ENCODE measurements at regions not wholly inside any gene's neighbourhood (a gene's known extent, or its start where the extent isn't known, plus 50 kb on each side); places are given as distances from the start of the nearest gene placed in this dataset.

- Histone ChIP-seq H3K9ac (ENCODE audit: low read depth in 1 of 2, low read length in 2 of 2) (no peak overlapping the region), H3K27me3 (ENCODE audit: control insufficient read depth in 1 of 2, insufficient read depth in 2 of 2, low read length in 2 of 2) (no peaks in the 10 kb centered on the region), H3K36me3 (ENCODE audit: control insufficient read depth in 1 of 2, insufficient read depth in 2 of 2, low read length in 2 of 2) (no peaks in the 10 kb centered on the region), H3K4me1 (ENCODE audit: control insufficient read depth in 1 of 2, insufficient read depth in 2 of 2, low read length in 2 of 2) (peaks cover 0 to 6% of the 10 kb centered on the region in 2 donors), H3K4me3 (ENCODE audit: low read depth in 1 of 2, low read length in 2 of 2) (no peak overlapping the region), H3K27ac (ENCODE audit: low read depth, low read length) (no peak overlapping the region), H3K9me3 (ENCODE audit: control insufficient read depth in 1 of 2, low read length in 2 of 2) (no peaks in the 10 kb centered on the region)
Observed at GRCh38 chr7:152572101-152572500, 103.8 kb downstream of the XRCC2 start.

- no peaks in the 10 kb centered on the region for H3K27me3 ChIP-seq (ENCODE audit: control insufficient read depth in 1 of 2, insufficient read depth in 2 of 2, low read length in 2 of 2)
- H3K4me3 ChIP-seq (ENCODE audit: low read depth in 1 of 2, low read length in 2 of 2), result no peak overlapping the region
- no peaks in the 10 kb centered on the region for H3K9me3 ChIP-seq (ENCODE audit: control insufficient read depth in 1 of 2, low read length in 2 of 2)
- H3K4me1 ChIP-seq (ENCODE audit: control insufficient read depth in 1 of 2, insufficient read depth in 2 of 2, low read length in 2 of 2), result peaks cover 0 to 6% of the 10 kb centered on the region in 2 donors
- H3K36me3 ChIP-seq (ENCODE audit: control insufficient read depth in 1 of 2, insufficient read depth in 2 of 2, low read length in 2 of 2), result no peaks in the 10 kb centered on the region
- H3K27ac ChIP-seq (ENCODE audit: low read depth, low read length), result no peak overlapping the region
- H3K9ac ChIP-seq (ENCODE audit: low read depth in 1 of 2, low read length in 2 of 2), result no peak overlapping the region
Observed at GRCh38 chr7:152571068-152571467, 104.9 kb downstream of the XRCC2 start.

GRCh38 chr7:152568972-152569371 lies 107.0 kb downstream of the XRCC2 start:
- H3K4me3 ChIP-seq (ENCODE audit: low read depth in 1 of 2, low read length in 2 of 2), result no peak overlapping the region

GRCh38 chr7:152565731-152566130 lies 110.2 kb downstream of the XRCC2 start:
- Histone ChIP-seq H3K27me3 (ENCODE audit: control insufficient read depth in 1 of 2, insufficient read depth in 2 of 2, low read length in 2 of 2) (no peaks in the 10 kb centered on the region), H3K9me3 (ENCODE audit: control insufficient read depth in 1 of 2, low read length in 2 of 2) (no peaks in the 10 kb centered on the region)

More at GRCh38 chr7:152568972-152569371, 107.0 kb downstream of the XRCC2 start:
- Histone ChIP-seq H3K27ac (ENCODE audit: low read depth, low read length) (no peak overlapping the region), H3K27me3 (ENCODE audit: control insufficient read depth in 1 of 2, insufficient read depth in 2 of 2, low read length in 2 of 2) (no peaks in the 10 kb centered on the region), H3K9me3 (ENCODE audit: control insufficient read depth in 1 of 2, low read length in 2 of 2) (no peaks in the 10 kb centered on the region), H3K36me3 (ENCODE audit: control insufficient read depth in 1 of 2, insufficient read depth in 2 of 2, low read length in 2 of 2) (no peaks in the 10 kb centered on the region), H3K4me1 (ENCODE audit: control insufficient read depth in 1 of 2, insufficient read depth in 2 of 2, low read length in 2 of 2) (no peaks in the 10 kb centered on the region), H3K9ac (ENCODE audit: low read depth in 1 of 2, low read length in 2 of 2) (no peak overlapping the region)

GRCh38 chr7:152564656-152565250 lies 111.2 kb downstream of the XRCC2 start:
- Histone ChIP-seq H3K4me1 (ENCODE audit: control insufficient read depth in 1 of 2, insufficient read depth in 2 of 2, low read length in 2 of 2) (no peaks in the 10 kb centered on the region), H3K9me3 (ENCODE audit: control insufficient read depth in 1 of 2, low read length in 2 of 2) (no peaks in the 10 kb centered on the region), H3K4me3 (ENCODE audit: low read depth in 1 of 2, low read length in 2 of 2) (no peak overlapping the region), H3K27ac (ENCODE audit: low read depth, low read length) (no peak overlapping the region), H3K27me3 (ENCODE audit: control insufficient read depth in 1 of 2, insufficient read depth in 2 of 2, low read length in 2 of 2) (no peaks in the 10 kb centered on the region), H3K36me3 (ENCODE audit: control insufficient read depth in 1 of 2, insufficient read depth in 2 of 2, low read length in 2 of 2) (no peaks in the 10 kb centered on the region), H3K9ac (ENCODE audit: low read depth in 1 of 2, low read length in 2 of 2) (no peak overlapping the region)

More at GRCh38 chr7:152565731-152566130, 110.2 kb downstream of the XRCC2 start:
- Histone ChIP-seq H3K4me3 (ENCODE audit: low read depth in 1 of 2, low read length in 2 of 2) (no peak overlapping the region), H3K27ac (ENCODE audit: low read depth, low read length) (no peak overlapping the region), H3K9ac (ENCODE audit: low read depth in 1 of 2, low read length in 2 of 2) (no peak overlapping the region), H3K36me3 (ENCODE audit: control insufficient read depth in 1 of 2, insufficient read depth in 2 of 2, low read length in 2 of 2) (no peaks in the 10 kb centered on the region), H3K4me1 (ENCODE audit: control insufficient read depth in 1 of 2, insufficient read depth in 2 of 2, low read length in 2 of 2) (no peaks in the 10 kb centered on the region)

- H3K9ac ChIP-seq (ENCODE audit: low read depth in 1 of 2, low read length in 2 of 2), result no peak overlapping the region
- H3K36me3 ChIP-seq (ENCODE audit: control insufficient read depth in 1 of 2, insufficient read depth in 2 of 2, low read length in 2 of 2), result no peaks in the 10 kb centered on the region
- no peaks in the 10 kb centered on the region for H3K27me3 ChIP-seq (ENCODE audit: control insufficient read depth in 1 of 2, insufficient read depth in 2 of 2, low read length in 2 of 2)
- H3K4me3 ChIP-seq (ENCODE audit: low read depth in 1 of 2, low read length in 2 of 2), result no peak overlapping the region
- H3K9me3 ChIP-seq (ENCODE audit: control insufficient read depth in 1 of 2, low read length in 2 of 2), result no peaks in the 10 kb centered on the region
- no peak overlapping the region for H3K27ac ChIP-seq (ENCODE audit: low read depth, low read length)
- no peaks in the 10 kb centered on the region for H3K4me1 ChIP-seq (ENCODE audit: control insufficient read depth in 1 of 2, insufficient read depth in 2 of 2, low read length in 2 of 2)
Observed at GRCh38 chr7:152556013-152556755, 119.8 kb downstream of the XRCC2 start.

- H3K36me3 ChIP-seq (ENCODE audit: control insufficient read depth in 1 of 2, insufficient read depth in 2 of 2, low read length in 2 of 2), result no peaks in the 10 kb centered on the region
- H3K27me3 ChIP-seq (ENCODE audit: control insufficient read depth in 1 of 2, insufficient read depth in 2 of 2, low read length in 2 of 2), result no peaks in the 10 kb centered on the region
- no peaks in the 10 kb centered on the region for H3K9me3 ChIP-seq (ENCODE audit: control insufficient read depth in 1 of 2, low read length in 2 of 2)
- no peak overlapping the region for H3K9ac ChIP-seq (ENCODE audit: low read depth in 1 of 2, low read length in 2 of 2)
- no peak overlapping the region for H3K4me3 ChIP-seq (ENCODE audit: low read depth in 1 of 2, low read length in 2 of 2)
- no peaks in the 10 kb centered on the region for H3K4me1 ChIP-seq (ENCODE audit: control insufficient read depth in 1 of 2, insufficient read depth in 2 of 2, low read length in 2 of 2)
- no peak overlapping the region for H3K27ac ChIP-seq (ENCODE audit: low read depth, low read length)
Observed at GRCh38 chr7:152553671-152554317, 118.0 kb upstream of the KMT2C start.

- no peaks in the 10 kb centered on the region for H3K9me3 ChIP-seq (ENCODE audit: control insufficient read depth in 1 of 2, low read length in 2 of 2)
Observed at GRCh38 chr7:152551304-152552036, 115.7 kb upstream of the KMT2C start.

GRCh38 chr7:152544971-152545619 lies 109.3 kb upstream of the KMT2C start:
- Histone ChIP-seq H3K27ac (ENCODE audit: low read depth, low read length) (no peak overlapping the region), H3K9ac (ENCODE audit: low read depth in 1 of 2, low read length in 2 of 2) (no peak overlapping the region), H3K36me3 (ENCODE audit: control insufficient read depth in 1 of 2, insufficient read depth in 2 of 2, low read length in 2 of 2) (no peaks in the 10 kb centered on the region), H3K4me1 (ENCODE audit: control insufficient read depth in 1 of 2, insufficient read depth in 2 of 2, low read length in 2 of 2) (no peaks in the 10 kb centered on the region), H3K4me3 (ENCODE audit: low read depth in 1 of 2, low read length in 2 of 2) (no peak overlapping the region), H3K9me3 (ENCODE audit: control insufficient read depth in 1 of 2, low read length in 2 of 2) (no peaks in the 10 kb centered on the region), H3K27me3 (ENCODE audit: control insufficient read depth in 1 of 2, insufficient read depth in 2 of 2, low read length in 2 of 2) (no peaks in the 10 kb centered on the region)

More at GRCh38 chr7:152551304-152552036, 115.7 kb upstream of the KMT2C start:
- Histone ChIP-seq H3K27me3 (ENCODE audit: control insufficient read depth in 1 of 2, insufficient read depth in 2 of 2, low read length in 2 of 2) (no peaks in the 10 kb centered on the region), H3K36me3 (ENCODE audit: control insufficient read depth in 1 of 2, insufficient read depth in 2 of 2, low read length in 2 of 2) (no peaks in the 10 kb centered on the region), H3K9ac (ENCODE audit: low read depth in 1 of 2, low read length in 2 of 2) (no peak overlapping the region), H3K4me3 (ENCODE audit: low read depth in 1 of 2, low read length in 2 of 2) (no peak overlapping the region), H3K27ac (ENCODE audit: low read depth, low read length) (no peak overlapping the region), H3K4me1 (ENCODE audit: control insufficient read depth in 1 of 2, insufficient read depth in 2 of 2, low read length in 2 of 2) (no peaks in the 10 kb centered on the region)
